HCT116 (cell line): ENCODE measurements at regions not wholly inside any gene's neighbourhood (a gene's known extent, or its start where the extent isn't known, plus 50 kb on each side); places are given as distances from the start of the nearest gene placed in this dataset.

ENCODE experiments used
- ATAC-seq: fragments of 200-7000 bp; cut with Tn5 transposase; 2 replicates; pipeline ENCODE4 v1.9.1; 2020; ENCODE audit warnings: mild to moderate bottlenecking, moderate library complexity
- BruUV-seq: library from RNA; stranded (reverse); fragments of 400-500 nt; replicated peaks from 2 replicates; lab custom pipeline; 2021; lab: Mats Ljungman, UMichigan
- CTCF ChIA-PET: fragments of 300-600 bp; sonication (Branson Sonifier 250); formaldehyde crosslinking; loops from one replicate; lab custom pipeline; 2021; ENCODE audit warnings: antibody characterized with exemption; lab: Charles Lee
- POLR2A ChIA-PET: fragments of 300-600, 350-600 bp; sonication (Branson Sonifier 250); formaldehyde crosslinking; loops from one replicate; lab custom pipeline; 2021; ENCODE audit warnings: antibody characterized with exemption; lab: Charles Lee
- RAD21 ChIA-PET, 2 experiments: fragments of 300-600 bp; sonication (Branson Sonifier 250); formaldehyde crosslinking; loops; one replicate each; lab custom pipeline; 2023; ENCODE audit warnings: low total read pairs in 2 of 2; ENCODE audit not compliant: uncharacterized antibody in 2 of 2, unreplicated experiment in 2 of 2, low non-redundant PET in 1 of 2; lab: Charles Lee
- DNase-seq: peaks from one replicate; pipeline ENCODE4 v3.0.0-alpha.2; 2010; ENCODE audit warnings: low read depth, low spot score
- H2AFZ ChIP-seq: fragments of 200-600 bp; shearing (Covaris generic), sonication (generic); 2 replicates; pipeline ENCODE4 v1.6.1; 2017; ENCODE audit warnings: low read depth, mixed run types, mixed read lengths, antibody characterized with exemption, low read length; ENCODE audit not compliant: poor library complexity, severe bottlenecking
- H3K27ac ChIP-seq: 2 replicates; pipeline ENCODE4 v1.5.1; 2012; ENCODE audit warnings: low read depth, low read length
- H3K27me3 ChIP-seq: fragments of 200-600 bp; sonication (generic); 2 replicates; pipeline ENCODE4 v1.6.1; 2016; ENCODE audit warnings: mixed run types, low read length, mixed read lengths; ENCODE audit not compliant: insufficient read depth
- H3K36me3 ChIP-seq, 2 experiments: fragments of 200-500 bp in 1 of 2; fragments of 200-600 bp in 1 of 2; sonication (Bioruptor generic) in 1 of 2; sonication (generic) in 1 of 2; 2 replicates each; pipeline versions ENCODE4 v1.5.1 to v1.6.1; 2014 to 2016; ENCODE audit warnings: low read length in 2 of 2, inconsistent platforms in 1 of 2, mixed read lengths in 1 of 2, mixed run types in 1 of 2; ENCODE audit not compliant: insufficient read depth in 2 of 2, control insufficient read depth in 1 of 2
- H3K4me1 ChIP-seq, 2 experiments: fragments of 200-600 bp in 1 of 2; sonication (generic) in 1 of 2; 2 replicates each; pipeline versions ENCODE4 v1.5.1 to v1.6.1; 2012 to 2017; ENCODE audit warnings: low read length in 2 of 2, inconsistent platforms in 1 of 2, mild to moderate bottlenecking in 1 of 2, mixed read lengths in 1 of 2, mixed run types in 1 of 2, moderate library complexity in 1 of 2; ENCODE audit not compliant: insufficient read depth in 2 of 2, control insufficient read depth in 1 of 2
- H3K4me2 ChIP-seq: fragments of 200-600 bp; sonication (generic); 2 replicates; pipeline ENCODE4 v1.6.1; 2017; ENCODE audit warnings: mixed run types, low read length, mixed read lengths
- H3K4me3 ChIP-seq, 2 experiments: fragments of 200-600 bp in 1 of 2; sonication (generic) in 1 of 2; replicated peaks in 1 of 2; 2 replicates each; pipeline ENCODE4 v1.5.1; 2011 to 2016; ENCODE audit warnings: low read length in 2 of 2, control low read depth in 1 of 2, low read depth in 1 of 2, mild to moderate bottlenecking in 1 of 2, mixed read lengths in 1 of 2, mixed run types in 1 of 2
- H3K79me2 ChIP-seq: fragments of 200-600 bp; sonication (generic); 2 replicates; pipeline ENCODE4 v1.6.1; 2017; ENCODE audit warnings: mild to moderate bottlenecking, mixed run types, low read length, moderate library complexity, mixed read lengths; ENCODE audit not compliant: insufficient read depth
- H3K9ac ChIP-seq: fragments of 200-600 bp; sonication (generic); 2 replicates; pipeline ENCODE4 v1.6.1; 2016; ENCODE audit warnings: low read length, mixed read lengths
- H3K9me2 ChIP-seq: fragments of 200-600 bp; sonication (generic), shearing (Covaris generic); 2 replicates; pipeline ENCODE4 v1.6.1; 2017; ENCODE audit warnings: mixed run types, mild to moderate bottlenecking, moderate library complexity; ENCODE audit not compliant: insufficient read depth
- H3K9me3 ChIP-seq, 2 experiments: fragments of 200-500 bp in 1 of 2; fragments of 200-600 bp in 1 of 2; sonication (Bioruptor generic) in 1 of 2; sonication (generic) in 1 of 2; 2 replicates each; pipeline ENCODE4 v1.6.1; 2014 to 2017; ENCODE audit warnings: low read length in 2 of 2, mixed read lengths in 2 of 2, inconsistent platforms in 1 of 2, low read depth in 1 of 2, mild to moderate bottlenecking in 1 of 2, mixed run types in 1 of 2, moderate library complexity in 1 of 2; ENCODE audit not compliant: control insufficient read depth in 1 of 2, insufficient read depth in 1 of 2
- H4K20me1 ChIP-seq: fragments of 200-600 bp; sonication (generic), shearing (Covaris generic); 2 replicates; pipeline ENCODE4 v1.6.1; 2017; ENCODE audit warnings: mixed run types, mild to moderate bottlenecking, moderate library complexity; ENCODE audit not compliant: insufficient read depth
- EGR1 ChIP-seq: IDR thresholded peaks from 2 replicates; pipeline ENCODE4 v1.6.1; 2012; ENCODE audit warnings: low read depth
- SRF ChIP-seq: IDR thresholded peaks from 2 replicates; pipeline ENCODE4 v1.6.1; 2012; ENCODE audit warnings: low read depth
- YY1 ChIP-seq: IDR thresholded peaks from 2 replicates; pipeline ENCODE4 v1.6.1; 2011; ENCODE audit warnings: low read length, low read depth, moderate library complexity, mild to moderate bottlenecking; ENCODE audit not compliant: insufficient replicate concordance; ENCODE audit errors: extremely low read depth
- intact Hi-C: fragments of 100-400 bp; cut with micrococcal nuclease; formaldehyde crosslinking; loops from 2 replicates; pipeline ENCODE4 v1.10.0; 2022
- TF ChIP-seq, protein P1 (sequence below): IDR thresholded peaks from 2 replicates; pipeline ENCODE4 v1.6.1; 2012; ENCODE audit warnings: low read depth
- TF ChIP-seq, protein P2 (sequence below): IDR thresholded peaks from 2 replicates; pipeline ENCODE4 v1.6.1; 2012

DNA sequence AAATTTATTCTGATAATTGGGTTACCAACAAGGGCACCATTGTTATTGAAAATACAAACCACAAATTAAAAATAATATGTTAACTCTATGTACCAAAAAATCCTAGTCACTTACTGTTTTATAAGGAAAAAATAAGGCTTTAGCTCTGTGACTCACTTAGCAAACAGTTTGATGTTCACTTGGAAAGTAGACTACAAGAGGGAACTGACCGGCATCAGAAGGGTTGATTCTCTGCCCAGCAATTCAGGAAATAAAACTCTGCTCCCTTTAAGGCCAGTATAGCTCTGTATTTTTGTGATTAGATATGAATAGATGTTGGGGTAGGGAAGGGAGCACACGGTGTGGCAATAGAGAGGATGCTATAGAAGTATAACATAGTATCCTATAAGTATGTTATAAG, 671.3 kb downstream of the LRRC70 start:
- no peak for ATAC-seq
- TF ChIP-seq EGR1, result no peak
- TF ChIP-seq YY1, result no peak
- TF ChIP-seq, protein P1, sequence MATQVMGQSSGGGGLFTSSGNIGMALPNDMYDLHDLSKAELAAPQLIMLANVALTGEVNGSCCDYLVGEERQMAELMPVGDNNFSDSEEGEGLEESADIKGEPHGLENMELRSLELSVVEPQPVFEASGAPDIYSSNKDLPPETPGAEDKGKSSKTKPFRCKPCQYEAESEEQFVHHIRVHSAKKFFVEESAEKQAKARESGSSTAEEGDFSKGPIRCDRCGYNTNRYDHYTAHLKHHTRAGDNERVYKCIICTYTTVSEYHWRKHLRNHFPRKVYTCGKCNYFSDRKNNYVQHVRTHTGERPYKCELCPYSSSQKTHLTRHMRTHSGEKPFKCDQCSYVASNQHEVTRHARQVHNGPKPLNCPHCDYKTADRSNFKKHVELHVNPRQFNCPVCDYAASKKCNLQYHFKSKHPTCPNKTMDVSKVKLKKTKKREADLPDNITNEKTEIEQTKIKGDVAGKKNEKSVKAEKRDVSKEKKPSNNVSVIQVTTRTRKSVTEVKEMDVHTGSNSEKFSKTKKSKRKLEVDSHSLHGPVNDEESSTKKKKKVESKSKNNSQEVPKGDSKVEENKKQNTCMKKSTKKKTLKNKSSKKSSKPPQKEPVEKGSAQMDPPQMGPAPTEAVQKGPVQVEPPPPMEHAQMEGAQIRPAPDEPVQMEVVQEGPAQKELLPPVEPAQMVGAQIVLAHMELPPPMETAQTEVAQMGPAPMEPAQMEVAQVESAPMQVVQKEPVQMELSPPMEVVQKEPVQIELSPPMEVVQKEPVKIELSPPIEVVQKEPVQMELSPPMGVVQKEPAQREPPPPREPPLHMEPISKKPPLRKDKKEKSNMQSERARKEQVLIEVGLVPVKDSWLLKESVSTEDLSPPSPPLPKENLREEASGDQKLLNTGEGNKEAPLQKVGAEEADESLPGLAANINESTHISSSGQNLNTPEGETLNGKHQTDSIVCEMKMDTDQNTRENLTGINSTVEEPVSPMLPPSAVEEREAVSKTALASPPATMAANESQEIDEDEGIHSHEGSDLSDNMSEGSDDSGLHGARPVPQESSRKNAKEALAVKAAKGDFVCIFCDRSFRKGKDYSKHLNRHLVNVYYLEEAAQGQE, result no peak
- TF ChIP-seq, protein P2, sequence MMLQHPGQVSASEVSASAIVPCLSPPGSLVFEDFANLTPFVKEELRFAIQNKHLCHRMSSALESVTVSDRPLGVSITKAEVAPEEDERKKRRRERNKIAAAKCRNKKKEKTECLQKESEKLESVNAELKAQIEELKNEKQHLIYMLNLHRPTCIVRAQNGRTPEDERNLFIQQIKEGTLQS, result no peak
- H3K9ac ChIP-seq, result no peak overlapping the region
- no peak overlapping the region for H3K27ac ChIP-seq
- H3K4me1 ChIP-seq, result no peaks in the 10 kb centered on the region
- no peaks in the 10 kb centered on the region for H4K20me1 ChIP-seq
- no peaks in the 10 kb centered on the region for H3K27me3 ChIP-seq
- no peak overlapping the region for H3K4me3 ChIP-seq
- no peaks in the 10 kb centered on the region for H3K79me2 ChIP-seq
- H2AFZ ChIP-seq, result no peak overlapping the region
- no peaks in the 10 kb centered on the region for H3K9me2 ChIP-seq
- intact Hi-C loops, result no loop called here
- no TSS peak for BruUV-seq
- DNase-seq, result no peak
- no peak overlapping the region for H3K4me2 ChIP-seq
- ChIA-PET CTCF (no interaction called here), POLR2A (no interaction called here), RAD21 (no interaction called here)
- no peaks in the 10 kb centered on the region for H3K36me3 ChIP-seq
- peaks cover 0 to 5% of the 10 kb centered on the region in 2 experiments; a peak in 2 of 4 replicates for H3K9me3 ChIP-seq

- Histone ChIP-seq H3K9ac (no peak overlapping the region), H3K4me2 (no peak overlapping the region), H3K79me2 (no peaks in the 10 kb centered on the region), H3K36me3 (no peaks in the 10 kb centered on the region), H2AFZ (no peak overlapping the region)
- ATAC-seq, result no peak
- TF ChIP-seq SRF, result no peak
- TF ChIP-seq, all 23 proteins: peak for 0
- Histone ChIP-seq H4K20me1 (no peaks in the 10 kb centered on the region), H3K9me2 (no peaks in the 10 kb centered on the region), H3K27ac (no peak overlapping the region), H3K4me3 (no peak overlapping the region), H3K27me3 (no peaks in the 10 kb centered on the region), H3K4me1 (no peaks in the 10 kb centered on the region), H3K9me3 (peaks cover 0 to 5% of the 10 kb centered on the region in 2 experiments; a peak in 2 of 4 replicates)
- BruUV-seq, result no TSS peak
- CTCF ChIA-PET, result no interaction called here
- no peak for DNase-seq
- POLR2A ChIA-PET, result no interaction called here
- RAD21 ChIA-PET, result no interaction called here
- intact Hi-C loops, result no loop called here
Measured at GRCh38 chr5:63247651-63248050, 669.0 kb downstream of the LRRC70 start.
